WTC11 (cell line): ENCODE measurements at regions not wholly inside any gene's neighbourhood (a gene's known extent, or its start where the extent isn't known, plus 50 kb on each side); places are given as distances from the start of the nearest gene placed in this dataset.

Source experiments
- ATF1 ChIP-seq: sonication (generic); formaldehyde crosslinking; IDR thresholded peaks from 2 replicates; pipeline ENCODE4 v1.8.1; 2023; ENCODE audit warnings: mild to moderate bottlenecking, moderate library complexity, missing genetic modification reagents
- CBFB ChIP-seq: sonication (generic); formaldehyde crosslinking; IDR thresholded peaks from 2 replicates; pipeline ENCODE4 v1.8.1; 2022; ENCODE audit warnings: mild to moderate bottlenecking, low read depth, missing genetic modification reagents
- CTCF ChIP-seq: fragments of 200-600 bp; IDR thresholded peaks from 2 replicates; pipeline ENCODE4 v1.8.0; 2022; ENCODE audit warnings: antibody characterized with exemption
- E2F1 ChIP-seq: sonication (generic); formaldehyde crosslinking; IDR thresholded peaks from 2 replicates; pipeline ENCODE4 v1.8.0; 2022; ENCODE audit warnings: mild to moderate bottlenecking, missing genetic modification reagents
- ELF4 ChIP-seq: sonication (generic); formaldehyde crosslinking; IDR thresholded peaks from 2 replicates; pipeline ENCODE4 v1.8.1; 2022; ENCODE audit warnings: low read depth, mild to moderate bottlenecking, moderate library complexity, missing genetic modification reagents
- FOXJ3 ChIP-seq: sonication (generic); formaldehyde crosslinking; IDR thresholded peaks from 2 replicates; pipeline ENCODE4 v1.9.0; 2021; ENCODE audit warnings: missing genetic modification reagents, mild to moderate bottlenecking, borderline replicate concordance
- FOXK1 ChIP-seq: sonication (generic); formaldehyde crosslinking; IDR thresholded peaks from 2 replicates; pipeline ENCODE4 v1.8.0; 2022; ENCODE audit warnings: mild to moderate bottlenecking, moderate library complexity, missing genetic modification reagents
- IRF2 ChIP-seq: sonication (generic); formaldehyde crosslinking; IDR thresholded peaks from 2 replicates; pipeline ENCODE4 v1.8.0; 2022; ENCODE audit warnings: low read depth, missing genetic modification reagents, borderline replicate concordance
- JUN ChIP-seq: sonication (generic); formaldehyde crosslinking; IDR thresholded peaks from 2 replicates; pipeline ENCODE4 v1.8.0; 2023; ENCODE audit warnings: mild to moderate bottlenecking, missing genetic modification reagents
- NR2C2 ChIP-seq: sonication (generic); formaldehyde crosslinking; IDR thresholded peaks from 2 replicates; pipeline ENCODE4 v1.8.0; 2022; ENCODE audit warnings: mild to moderate bottlenecking, missing genetic modification reagents
- NR3C1 ChIP-seq: sonication (generic); formaldehyde crosslinking; conservative IDR thresholded peaks from 2 replicates; pipeline ENCODE4 v1.8.1; 2023; ENCODE audit warnings: low read depth, mild to moderate bottlenecking, missing genetic modification reagents
- PREB ChIP-seq: sonication (generic); formaldehyde crosslinking; IDR thresholded peaks from 2 replicates; pipeline ENCODE4 v1.8.1; 2022; ENCODE audit warnings: mild to moderate bottlenecking, missing genetic modification reagents, moderate library complexity, borderline replicate concordance
- ZNF416 ChIP-seq: fragments of 250-450 bp; sonication (Bioruptor Pico); IDR thresholded peaks from 2 replicates; pipeline ENCODE4 v1.9.0; 2021; ENCODE audit warnings: mild to moderate bottlenecking, inconsistent platforms
- ZNF512 ChIP-seq: sonication (generic); formaldehyde crosslinking; IDR thresholded peaks from 2 replicates; pipeline ENCODE4 v1.8.1; 2022; ENCODE audit warnings: missing genetic modification reagents, borderline replicate concordance

- TF ChIP-seq NR2C2 (CRISPR knock-in tag) (no peak), CTCF (no peak), JUN (CRISPR knock-in tag) (no peak), FOXJ3 (CRISPR knock-in tag) (no peak), NR3C1 (CRISPR knock-in tag) (no peak), IRF2 (CRISPR knock-in tag) (no peak), CBFB (CRISPR knock-in tag) (no peak), E2F1 (CRISPR knock-in tag) (no peak), FOXK1 (CRISPR knock-in tag) (no peak), ELF4 (CRISPR knock-in tag) (no peak), ZNF416 (CRISPR knock-in tag) (no peak), PREB (CRISPR knock-in tag) (no peak), ATF1 (CRISPR knock-in tag) (no peak), ZNF512 (CRISPR knock-in tag) (no peak)
These were observed 186.9 kb downstream of the GIPC2 start for GRCh38 chr1:78232630-78233029.
